NCI-H524 treated with DMSO at 0.1 percent for 48 hours (cell line): ENCODE measurements at regions not wholly inside any gene's neighbourhood (a gene's known extent, or its start where the extent isn't known, plus 50 kb on each side); places are given as distances from the start of the nearest gene placed in this dataset.

Experiments used
- DNase-seq: peaks from one replicate; lab custom pipeline; 2025; lab: John Stamatoyannopoulos, UW

DNA sequence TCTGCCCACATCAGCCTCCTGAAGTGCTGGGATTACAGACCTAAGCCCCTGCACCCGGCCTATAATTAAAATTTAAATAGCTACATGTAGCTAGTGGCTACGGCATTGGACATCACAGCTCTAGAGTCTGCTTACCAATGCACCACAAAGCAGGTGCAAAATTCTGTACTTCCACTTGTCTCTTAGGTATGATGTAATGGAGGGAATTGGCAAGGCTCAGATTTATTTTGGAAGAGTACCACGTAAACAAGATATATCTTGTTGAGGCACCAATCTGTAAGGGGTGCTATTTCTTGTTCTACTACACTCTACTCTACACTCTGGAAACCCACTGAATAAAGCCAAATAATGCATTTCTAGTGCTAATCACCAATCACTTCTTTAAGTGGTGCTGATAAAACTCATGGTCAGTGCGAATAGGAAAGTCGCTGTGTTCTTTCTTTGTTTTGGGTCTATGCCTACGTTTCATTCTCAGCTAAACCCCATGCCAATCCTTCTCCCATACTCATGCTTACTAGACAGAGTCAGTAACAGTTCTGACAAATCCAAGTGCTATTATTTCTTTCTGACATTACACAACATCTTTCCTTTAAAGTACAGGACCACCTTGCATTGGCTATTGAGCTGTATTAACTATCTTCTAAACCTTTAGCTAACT is 92.3 kb downstream of the GC start:
- DNase-seq = no peak

DNA sequence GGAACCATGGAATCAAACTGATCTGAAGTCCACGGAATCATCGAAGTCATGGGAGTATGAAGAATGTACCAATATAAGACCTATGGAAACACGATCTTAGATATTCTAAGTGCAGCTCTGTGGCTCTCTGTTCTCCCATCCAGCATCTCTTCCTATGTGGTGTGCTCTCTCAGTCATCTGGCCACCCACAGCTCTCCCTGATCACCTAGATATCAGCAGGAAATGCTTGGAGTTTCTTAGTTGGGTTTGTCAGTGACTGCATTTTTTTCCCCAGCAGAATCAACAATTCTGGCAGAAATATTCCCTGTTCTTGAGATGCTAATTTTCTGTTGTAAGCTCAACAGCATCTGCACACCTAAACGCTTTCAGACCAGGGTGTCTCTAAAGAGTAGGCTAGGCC is 94.1 kb downstream of the GC start:
- DNase-seq = no peak

DNA sequence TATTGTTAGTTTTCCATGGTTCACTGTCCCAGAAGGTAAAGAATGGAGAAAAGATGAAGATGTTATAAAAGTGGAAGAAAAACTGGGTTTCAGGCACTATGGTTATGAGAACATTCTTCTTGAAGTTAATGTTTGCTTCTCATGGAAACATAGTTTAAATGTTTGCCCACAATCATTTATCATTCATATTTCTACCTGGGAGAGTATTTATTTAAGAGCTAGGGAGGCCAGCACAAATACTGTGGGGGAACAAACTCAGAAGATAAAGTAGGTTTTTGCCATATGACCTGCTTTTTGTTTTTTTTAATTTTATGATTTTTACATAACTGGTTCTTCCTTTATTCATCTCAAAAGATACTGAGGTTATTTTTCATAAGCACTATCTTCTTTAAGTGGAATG is 96.8 kb downstream of the GC start:
- no peak for DNase-seq

DNA sequence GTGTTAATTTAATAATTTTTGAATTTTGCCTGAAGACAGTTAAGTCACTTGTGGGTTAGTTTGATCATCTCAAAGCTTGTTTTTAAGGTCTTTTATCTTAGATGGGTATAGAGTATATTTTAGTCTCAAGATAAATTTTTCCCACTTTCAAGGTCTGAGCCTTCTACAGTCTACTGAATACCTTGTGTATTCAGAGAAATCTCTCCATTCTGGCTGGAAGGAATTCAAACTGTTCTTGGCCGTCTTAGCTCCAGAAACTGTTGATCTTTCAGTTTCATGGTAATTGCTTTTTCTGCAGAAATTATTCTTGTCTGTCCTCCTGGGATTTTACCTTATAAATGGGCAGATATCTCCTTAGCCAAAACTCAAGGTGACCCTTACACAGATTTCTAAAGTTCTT is 97.9 kb downstream of the GC start:
- DNase-seq = no peak

DNA sequence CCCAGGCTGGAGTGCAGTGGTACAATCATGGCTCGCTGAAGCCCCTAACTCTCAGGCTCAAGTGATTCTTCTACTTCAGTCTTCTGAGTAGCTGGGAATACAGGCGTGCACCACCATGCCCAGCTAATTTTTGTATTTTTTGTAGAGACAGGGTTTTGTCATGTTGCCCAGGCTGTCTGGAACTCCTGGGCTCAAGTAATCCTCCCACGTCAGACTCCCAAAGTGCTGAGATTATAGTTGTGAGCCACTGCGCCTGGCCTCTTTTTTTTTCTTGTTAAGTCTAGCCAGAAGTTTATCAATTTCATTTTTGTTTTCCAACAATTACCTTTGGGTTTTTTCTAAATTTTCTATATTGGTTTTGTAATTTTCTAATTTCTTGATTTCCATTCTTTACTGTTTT is 100.6 kb downstream of the GC start:
- no peak for DNase-seq

DNA sequence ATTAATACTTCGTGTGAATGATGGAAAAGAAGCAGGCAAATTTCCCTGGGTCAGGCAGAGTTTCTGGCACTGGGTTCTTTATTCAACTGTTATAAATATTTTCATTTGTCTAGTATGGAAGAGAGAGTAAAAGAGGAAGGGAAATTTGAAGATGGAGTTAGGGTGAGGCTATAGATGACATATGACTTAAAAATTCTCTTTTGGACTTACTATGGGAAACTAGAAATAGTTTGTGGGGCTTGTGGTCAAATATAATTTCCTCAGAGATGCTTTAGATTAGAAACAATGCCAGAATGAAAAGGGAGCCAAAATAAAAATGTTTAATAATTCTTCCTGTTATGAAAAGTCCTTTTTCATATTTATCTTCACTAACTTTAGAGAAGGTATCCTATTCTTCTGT is 103.2 kb downstream of the GC start:
- no peak for DNase-seq

DNA sequence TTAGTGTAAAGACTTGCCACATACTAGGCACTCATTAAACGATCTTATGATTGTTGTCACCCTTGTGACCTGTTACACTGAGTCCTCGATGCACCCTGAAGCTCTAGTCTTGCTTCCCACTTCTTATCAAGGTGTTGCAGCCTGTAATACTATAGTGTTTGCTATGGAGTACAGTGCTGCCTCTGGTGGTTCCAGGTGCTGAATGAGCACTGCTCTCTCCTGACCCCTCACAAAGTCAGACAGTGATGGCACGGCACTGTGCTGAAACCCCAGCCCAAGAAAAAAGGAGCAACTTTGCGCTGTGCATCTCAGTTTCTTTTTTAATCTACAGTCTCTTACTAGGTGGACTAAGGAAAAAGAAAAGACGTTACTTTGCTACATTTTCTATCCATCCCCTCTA is 106.3 kb downstream of the GC start:
- no peak for DNase-seq

DNA sequence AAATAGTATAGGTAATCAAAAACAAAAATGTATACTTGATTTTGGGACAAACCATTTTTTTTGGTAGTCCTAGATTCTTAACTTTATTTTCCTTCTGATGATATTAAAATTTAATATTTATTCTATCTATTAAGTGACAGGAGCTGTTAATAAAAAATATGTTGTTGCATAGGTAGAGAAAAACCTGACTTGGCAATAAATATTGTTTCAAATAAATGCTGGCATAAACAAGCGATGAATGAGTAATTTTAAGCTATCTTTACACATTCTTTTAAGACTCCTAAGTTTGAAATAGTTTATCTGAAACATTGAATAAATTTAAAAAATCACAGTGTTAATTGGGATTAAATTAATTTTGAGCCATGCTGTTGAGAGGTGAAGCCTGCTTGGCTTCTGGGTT is 114.6 kb downstream of the GC start:
- no peak for DNase-seq

DNA sequence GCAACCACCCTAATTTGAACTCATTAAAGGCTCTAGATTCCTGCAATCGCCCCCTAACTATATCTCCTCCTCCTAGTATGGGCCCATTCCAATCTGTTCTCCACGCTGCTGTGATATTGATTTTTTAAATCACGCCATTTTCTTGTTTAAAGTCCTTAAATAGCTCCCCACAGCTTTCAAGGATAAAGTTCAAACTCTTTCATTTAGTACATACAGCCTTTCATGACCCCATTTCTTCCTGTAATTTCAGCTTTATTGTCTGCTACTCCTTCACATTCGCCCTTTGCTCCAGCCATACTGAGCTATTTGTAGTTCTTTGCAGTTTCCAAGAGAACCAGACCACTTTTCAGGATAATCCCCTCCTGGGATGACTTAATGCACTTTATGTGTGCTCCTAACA is 118.5 kb downstream of the GC start:
- DNase-seq = no peak

DNA sequence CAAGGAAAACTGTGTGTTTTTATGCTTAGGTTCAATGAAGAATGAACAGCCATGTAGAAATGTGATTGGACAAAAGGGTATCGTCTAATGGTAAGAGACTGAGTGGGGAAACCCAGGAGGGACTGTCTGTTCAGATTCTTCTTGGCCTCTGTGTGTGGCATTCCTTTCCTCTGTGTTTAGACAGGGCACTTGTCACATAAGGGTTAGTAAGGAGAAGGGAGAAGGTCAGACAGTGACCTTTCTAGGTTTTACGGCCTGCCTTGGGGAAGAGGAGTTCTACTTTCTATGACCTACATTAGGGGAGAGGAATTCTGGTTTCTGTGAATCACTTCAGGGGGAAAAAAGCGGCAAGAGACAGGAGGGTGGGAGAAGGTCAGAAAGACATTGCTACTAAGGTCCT is 119.5 kb downstream of the GC start:
- DNase-seq = no peak

DNA sequence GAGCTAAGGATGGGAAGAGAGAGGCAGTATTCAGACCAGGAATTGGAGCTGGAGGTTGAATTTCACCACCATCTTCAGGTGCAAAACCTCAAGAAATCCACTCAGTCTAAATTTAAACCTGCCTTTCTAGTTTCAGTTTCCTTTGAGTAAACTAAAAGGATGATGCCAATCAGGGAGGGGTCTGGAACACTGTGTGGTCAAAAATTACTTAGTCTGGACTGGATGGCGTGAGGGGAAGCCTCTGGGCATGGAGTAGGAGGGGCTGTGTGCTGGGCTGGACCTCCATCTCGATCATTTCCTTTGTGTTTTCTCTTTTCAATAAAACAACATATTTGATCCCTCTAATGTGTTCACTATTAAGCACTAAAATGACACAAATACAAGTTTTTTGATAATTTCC is 120.1 kb downstream of the GC start:
- no peak for DNase-seq

DNA sequence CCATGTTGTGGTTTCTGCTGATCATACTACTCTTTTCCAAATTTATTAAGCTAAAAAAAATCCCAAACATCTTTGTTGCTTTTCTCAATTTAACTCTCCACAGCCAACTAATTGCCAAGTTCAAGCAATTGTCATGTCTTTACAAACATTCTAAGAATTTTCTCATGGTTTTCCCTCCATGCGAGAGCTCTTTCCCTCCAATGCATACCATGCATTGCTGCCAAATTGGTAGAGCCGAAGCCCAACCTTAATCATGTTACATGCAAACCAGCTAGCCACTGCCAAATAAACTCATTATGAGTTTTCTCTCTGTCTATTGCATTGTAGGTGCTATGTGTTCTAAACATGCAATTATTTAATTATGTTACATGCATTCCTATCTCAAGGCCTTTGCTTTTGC is 123.9 kb downstream of the GC start:
- no peak for DNase-seq

DNA sequence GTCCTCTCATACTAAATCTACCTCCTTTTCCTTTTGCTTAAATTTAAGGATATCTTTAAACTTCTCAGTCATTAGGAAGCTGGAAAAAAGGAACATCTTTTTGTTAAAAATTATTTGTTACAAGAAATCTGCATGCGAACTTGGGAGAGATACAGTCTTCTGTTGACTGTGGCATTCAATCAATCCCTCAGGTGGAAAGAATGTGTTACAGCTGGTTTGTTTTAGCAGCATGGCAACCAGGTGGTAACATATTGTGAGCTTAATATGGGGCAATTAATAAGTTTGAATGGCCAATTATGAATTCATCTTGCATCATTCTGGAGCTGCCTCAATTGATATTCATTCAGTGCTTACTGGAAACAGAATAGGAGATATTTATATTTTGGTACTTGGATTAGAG is 135.0 kb downstream of the GC start:
- DNase-seq = peak; percentile 5

DNA sequence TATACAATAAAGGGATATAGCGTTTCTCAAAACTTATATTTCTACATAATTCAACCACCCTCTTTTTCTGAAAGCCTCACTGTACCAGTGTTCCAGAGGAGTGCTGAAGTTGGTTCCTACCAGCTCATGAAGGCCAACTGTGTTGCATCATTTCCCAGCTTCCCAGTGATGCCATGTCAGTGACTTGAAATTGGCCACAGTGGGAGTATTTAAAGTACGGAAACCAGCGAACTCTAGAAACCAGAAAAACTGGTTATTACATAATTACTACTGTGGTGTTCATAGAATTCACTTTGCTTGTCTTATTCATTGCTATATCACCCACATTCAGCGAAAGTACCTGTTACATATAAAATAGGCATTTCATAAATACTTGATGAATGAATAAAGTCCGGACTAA is 135.4 kb downstream of the GC start:
- DNase-seq = no peak

DNA sequence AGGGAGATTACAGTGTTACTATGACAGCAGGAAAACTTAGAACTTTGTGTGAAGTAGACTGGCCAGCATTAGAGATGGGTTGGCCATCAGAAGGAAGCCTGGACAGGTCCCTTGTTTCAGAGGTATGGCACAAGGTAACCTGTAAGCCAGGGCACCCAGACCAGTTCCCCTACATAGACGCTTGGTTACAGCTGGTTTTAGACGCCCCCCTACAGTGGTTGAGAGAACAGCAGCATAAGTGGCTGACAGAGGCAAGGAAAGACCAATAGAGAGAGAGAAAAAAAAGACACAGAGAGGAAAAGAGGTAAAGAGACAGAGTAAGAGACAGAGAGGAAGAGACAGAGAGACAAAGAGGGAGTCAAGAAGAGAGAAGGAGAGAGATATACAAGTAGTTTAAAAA is 144.5 kb downstream of the GC start:
- no peak for DNase-seq

DNA sequence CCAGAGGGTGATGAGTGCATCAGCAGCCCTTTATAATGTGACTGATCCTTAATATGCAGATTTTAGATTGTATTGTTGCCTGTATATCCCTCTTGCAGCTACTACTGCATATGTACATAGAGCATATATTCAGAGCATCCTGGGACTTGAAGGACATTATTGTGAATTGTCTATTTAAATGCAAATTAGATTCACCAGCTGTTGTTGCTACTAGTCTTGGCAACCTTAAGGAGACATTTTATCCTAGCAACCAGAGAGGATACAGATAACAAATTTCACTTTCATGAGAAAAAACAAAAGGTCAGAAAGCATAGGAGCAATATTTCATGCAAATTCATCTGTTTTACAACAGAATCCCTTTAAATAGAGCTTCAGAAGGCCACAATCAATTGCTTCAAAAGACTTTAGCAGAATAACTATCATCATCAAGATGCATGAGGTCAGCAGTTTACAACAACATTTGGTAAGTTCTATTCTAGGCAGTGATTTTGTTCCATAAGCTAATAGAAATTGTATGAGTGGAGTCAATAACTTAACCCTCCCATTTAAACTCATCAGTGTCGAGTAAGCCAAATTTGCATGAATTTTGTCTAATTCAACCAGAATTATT is 148.6 kb downstream of the GC start:
- peak; percentile 26 for DNase-seq

DNA sequence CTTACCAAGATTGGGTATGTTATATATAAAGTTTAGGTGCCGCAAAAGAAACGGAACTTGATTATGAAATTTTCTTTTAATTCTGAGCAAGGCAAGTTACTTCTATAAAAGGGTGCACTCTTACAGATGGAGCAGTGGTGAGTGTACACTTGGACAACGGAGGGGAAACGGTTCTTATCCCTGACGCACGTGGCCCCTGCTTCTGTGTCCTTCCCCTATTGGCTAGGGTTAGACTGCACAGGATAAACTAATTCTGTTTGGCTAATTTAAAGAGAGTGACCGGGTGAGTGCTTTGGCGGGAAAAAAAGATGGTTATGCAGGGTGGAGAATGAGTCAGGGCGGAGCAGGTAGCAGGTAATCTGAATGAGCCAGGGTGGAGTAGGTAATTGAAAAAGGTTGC is 149.5 kb downstream of the GC start:
- DNase-seq = no peak

DNA sequence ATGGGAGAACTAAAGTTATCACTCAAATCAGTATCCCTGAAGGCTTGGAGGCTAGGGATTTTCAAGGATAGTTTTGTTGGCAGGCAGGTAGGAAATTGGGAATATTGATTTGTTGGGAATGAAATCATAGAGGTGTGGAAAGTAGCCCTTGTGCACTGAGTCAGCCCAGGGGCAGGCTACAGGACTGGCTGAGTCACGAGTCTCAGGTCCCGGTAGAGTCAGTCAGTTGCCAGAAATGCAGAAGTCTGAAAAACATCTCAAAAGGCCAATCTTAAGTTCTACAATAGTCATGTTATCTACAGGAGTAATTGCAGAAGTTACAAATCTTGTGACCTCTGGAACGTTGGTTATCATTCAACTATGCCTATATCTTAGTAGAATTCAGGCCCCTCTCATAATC is 153.1 kb downstream of the GC start:
- no peak for DNase-seq

DNA sequence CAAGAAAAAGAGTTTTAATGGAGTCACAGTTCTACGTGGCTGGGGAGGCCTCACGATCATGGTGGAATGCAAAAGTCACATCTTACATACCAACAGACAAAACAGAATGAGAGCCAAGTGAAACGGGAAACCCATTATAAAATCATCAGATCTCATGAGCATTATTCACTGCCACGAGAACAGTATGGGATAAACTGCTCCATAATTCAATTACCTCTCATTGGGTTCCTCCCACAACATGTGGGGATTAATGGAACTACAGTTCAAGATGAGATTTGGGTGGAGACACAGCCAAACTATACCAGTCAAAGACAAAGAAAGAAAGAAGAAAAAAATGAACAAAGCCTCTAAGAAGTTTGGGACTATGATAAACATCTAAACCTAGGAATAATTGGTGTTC is 158.9 kb downstream of the GC start:
- no peak for DNase-seq
